HL-60 (cell line): ENCODE measurements at regions not wholly inside any gene's neighbourhood (a gene's known extent, or its start where the extent isn't known, plus 50 kb on each side); places are given as distances from the start of the nearest gene placed in this dataset.

Source experiments
- DNase-seq, 2 experiments: peaks; one replicate each; pipeline ENCODE4 v3.0.0-alpha.2; 2010 to 2020; ENCODE audit warnings: low read depth in 1 of 2, low spot score in 1 of 2
- H3K27ac ChIP-seq: fragments of 250-450 bp; sonication (Bioruptor Pico); replicated peaks from 2 replicates; pipeline ENCODE4 v1.5.1; 2020; ENCODE audit warnings: mild to moderate bottlenecking, moderate library complexity
- H3K27me3 ChIP-seq: fragments of 250-450 bp; sonication (Bioruptor Pico); 2 replicates; pipeline ENCODE4 v1.5.1; 2021; ENCODE audit warnings: mild to moderate bottlenecking, moderate library complexity; ENCODE audit not compliant: insufficient read depth, poor library complexity, severe bottlenecking
- H3K4me3 ChIP-seq: replicated peaks from 2 replicates; pipeline ENCODE4 v1.5.1; 2011; ENCODE audit warnings: mild to moderate bottlenecking, control low read depth, low read length; ENCODE audit not compliant: insufficient read depth
- CTCF ChIP-seq: IDR thresholded peaks from one replicate; pipeline ENCODE4 v1.5.1; 2011; ENCODE audit warnings: low read length, control low read depth, inconsistent platforms; ENCODE audit not compliant: insufficient read depth
- GABPA ChIP-seq: IDR thresholded peaks from 2 replicates; pipeline ENCODE4 v1.6.1; 2012; ENCODE audit warnings: low read depth
- POLR2AphosphoS5 ChIP-seq: IDR thresholded peaks from 2 replicates; pipeline ENCODE4 v1.6.1; 2012; ENCODE audit warnings: low read depth
- REST ChIP-seq: IDR thresholded peaks from 2 replicates; pipeline ENCODE4 v1.6.1; 2012; ENCODE audit warnings: low read depth; ENCODE audit not compliant: insufficient replicate concordance
- SPI1 ChIP-seq: IDR thresholded peaks from 2 replicates; pipeline ENCODE4 v1.6.1; 2012; ENCODE audit warnings: low read depth, mild to moderate bottlenecking, borderline replicate concordance

DNA sequence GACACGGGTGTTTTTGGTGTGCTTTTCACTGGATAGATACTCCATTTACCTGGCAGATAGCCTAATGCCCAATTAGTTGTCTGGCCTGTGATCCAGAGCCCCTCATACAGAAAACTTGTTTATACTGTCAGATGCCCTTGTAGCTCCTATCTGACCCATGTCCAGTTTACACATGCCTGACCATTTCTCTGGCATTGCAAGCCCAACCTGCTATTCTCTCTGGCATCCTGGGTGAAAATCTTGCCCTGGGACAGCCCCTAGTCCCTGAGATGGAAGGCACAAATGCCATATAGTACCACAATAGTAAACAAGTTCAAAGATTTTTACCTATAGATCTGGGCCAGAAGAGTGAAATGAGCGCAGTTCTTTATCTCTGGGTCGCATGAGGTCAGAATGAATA, 212.6 kb downstream of the ZBBX start:
- TF ChIP-seq GABPA (no peak), CTCF (no peak), POLR2AphosphoS5 (no peak), REST (no peak), SPI1 (no peak)
- Histone ChIP-seq H3K4me3 (no peak overlapping the region), H3K27ac (no peak overlapping the region), H3K27me3 (no peaks in the 10 kb centered on the region)
- DNase-seq, result no peak

GRCh38 chr3:167166594-167167253, 213.4 kb downstream of the ZBBX start:
- DNase-seq, result no peak
- TF ChIP-seq REST, result no peak
- TF ChIP-seq GABPA, result no peak
- no peak for TF ChIP-seq SPI1
- TF ChIP-seq CTCF, result no peak
- no peak for TF ChIP-seq POLR2AphosphoS5
- no peak overlapping the region for H3K4me3 ChIP-seq
- no peaks in the 10 kb centered on the region for H3K27me3 ChIP-seq
- H3K27ac ChIP-seq, result no peak overlapping the region

DNA sequence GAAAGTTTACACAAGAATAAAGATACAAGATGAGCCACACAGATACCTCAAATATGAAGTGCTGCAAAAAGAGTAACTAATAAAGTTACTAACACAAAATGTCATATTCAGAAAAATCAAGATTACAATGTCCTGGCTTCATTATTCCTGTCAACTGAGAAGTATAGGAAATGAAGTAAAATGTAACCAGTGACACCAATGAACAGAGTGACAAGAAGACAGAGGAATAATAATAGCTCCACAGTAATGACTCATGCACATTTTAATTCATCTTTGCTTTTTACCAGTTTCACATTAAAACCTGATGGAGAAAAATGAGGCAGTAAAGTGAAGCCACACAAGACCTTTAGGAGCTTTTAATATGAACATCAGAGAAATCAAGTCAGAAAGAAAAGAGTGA, 214.1 kb downstream of the ZBBX start:
- no peaks in the 10 kb centered on the region for H3K27me3 ChIP-seq
- no peak for DNase-seq
- H3K27ac ChIP-seq, result no peak overlapping the region
- no peak for TF ChIP-seq POLR2AphosphoS5
- no peak for TF ChIP-seq REST
- TF ChIP-seq GABPA, result no peak
- TF ChIP-seq SPI1, result no peak
- TF ChIP-seq CTCF, result no peak
- no peak overlapping the region for H3K4me3 ChIP-seq
